Stimulated activated CD4-positive, alpha-beta T cell treated with anti-CD3 and anti-CD28 coated beads, Interleukin-4, amount 100 ng/mL, for 4 hours (primary cell): ENCODE measurements at regions not wholly inside any gene's neighbourhood (a gene's known extent, or its start where the extent isn't known, plus 50 kb on each side); places are given as distances from the start of the nearest gene placed in this dataset.
"Not testable (repeated sequence)": the region's sequence is repeated elsewhere in the genome, so short reads cannot be mapped to it uniquely, and the experiment has no call there.

Experiments used
- DNase-seq, 2 experiments: peaks; one replicate each; pipeline ENCODE4 v3.0.0-alpha.2; 2020

DNA sequence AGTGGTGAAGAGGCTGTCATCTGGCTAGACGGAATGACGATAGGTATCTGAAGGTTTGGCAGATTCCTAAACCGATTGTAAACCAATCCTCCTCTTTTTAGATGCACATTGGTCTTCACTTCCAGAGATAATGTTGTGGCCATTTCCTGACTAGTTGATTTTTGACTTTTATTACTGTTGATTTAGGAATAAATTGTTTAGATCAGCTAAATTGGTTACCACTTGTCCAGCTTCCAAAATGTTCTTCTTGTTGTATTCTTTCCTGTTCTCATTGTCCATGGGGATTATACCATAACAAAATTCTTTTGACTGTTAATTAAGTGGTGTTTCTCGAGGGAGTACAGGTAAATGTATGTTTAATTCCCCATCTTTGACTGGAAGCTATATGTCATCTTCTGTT, 119.7 kb downstream of the MACROH2A1 start:
- DNase-seq = no peak

DNA sequence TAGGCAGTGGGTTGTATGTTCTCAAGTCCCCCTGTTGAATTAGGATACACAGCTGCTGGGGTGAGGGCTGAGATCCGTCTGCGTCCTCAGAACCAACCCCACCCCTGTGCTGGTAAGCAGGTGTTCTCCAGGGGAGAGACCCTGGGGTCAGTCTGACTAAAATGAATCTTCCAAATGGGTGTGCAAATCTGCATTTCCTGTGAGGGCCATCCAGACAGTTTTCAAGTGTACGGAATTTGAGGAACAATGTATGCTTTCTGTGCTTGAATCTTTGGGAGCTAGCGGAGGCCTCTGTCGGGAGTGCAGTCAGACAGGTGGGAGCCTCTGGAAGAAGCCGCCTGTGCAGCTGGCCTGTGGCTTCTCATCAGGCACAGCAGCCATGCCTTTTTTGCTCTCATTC, 122.9 kb downstream of the MACROH2A1 start:
- no peak for DNase-seq

DNA sequence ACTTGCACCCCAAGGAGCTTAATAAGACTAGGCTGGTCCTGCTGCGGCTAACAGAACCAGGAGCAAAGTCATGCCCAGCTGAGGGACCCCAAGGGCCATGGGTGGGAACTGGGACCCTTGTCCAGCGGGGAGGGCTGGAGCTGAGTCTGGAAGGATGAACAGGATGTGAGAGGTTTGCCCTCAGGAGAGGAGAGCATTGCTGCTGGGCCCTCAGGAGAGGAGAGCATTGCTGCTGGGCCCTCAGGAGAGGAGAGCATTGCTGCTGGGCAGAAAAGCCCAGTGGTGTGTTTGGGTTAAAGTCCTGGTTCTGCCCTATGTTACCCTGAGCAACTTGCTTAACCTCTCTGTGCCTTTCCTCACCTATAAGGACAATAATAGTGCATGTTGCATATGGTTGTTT, 125.8 kb downstream of the MACROH2A1 start:
- no peak for DNase-seq

DNA sequence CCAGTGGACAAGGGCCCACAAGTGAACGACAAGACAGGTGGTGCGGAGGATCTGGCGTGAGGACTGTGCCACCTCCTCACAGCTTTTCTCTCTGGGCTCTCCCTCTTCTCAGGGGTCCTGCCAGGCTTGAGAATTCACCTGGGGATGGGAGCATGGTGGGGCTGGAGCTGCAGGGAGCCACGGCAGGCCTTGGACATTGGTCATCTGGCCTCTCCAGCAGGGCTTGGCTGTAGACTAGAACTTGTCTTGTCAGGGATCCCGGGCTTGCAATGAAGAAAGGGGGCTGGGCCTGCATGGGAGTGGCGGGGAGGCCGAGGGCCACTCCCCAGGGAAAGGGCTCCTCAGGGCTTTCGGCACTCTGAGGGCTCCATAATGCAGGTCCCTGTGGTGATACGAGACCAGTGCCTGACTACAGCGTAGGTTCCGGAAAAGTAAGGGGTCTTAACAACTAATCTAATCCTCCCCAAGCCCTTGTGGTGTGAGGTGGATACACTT, 126.7 kb downstream of the MACROH2A1 start:
- DNase-seq = no peak

DNA sequence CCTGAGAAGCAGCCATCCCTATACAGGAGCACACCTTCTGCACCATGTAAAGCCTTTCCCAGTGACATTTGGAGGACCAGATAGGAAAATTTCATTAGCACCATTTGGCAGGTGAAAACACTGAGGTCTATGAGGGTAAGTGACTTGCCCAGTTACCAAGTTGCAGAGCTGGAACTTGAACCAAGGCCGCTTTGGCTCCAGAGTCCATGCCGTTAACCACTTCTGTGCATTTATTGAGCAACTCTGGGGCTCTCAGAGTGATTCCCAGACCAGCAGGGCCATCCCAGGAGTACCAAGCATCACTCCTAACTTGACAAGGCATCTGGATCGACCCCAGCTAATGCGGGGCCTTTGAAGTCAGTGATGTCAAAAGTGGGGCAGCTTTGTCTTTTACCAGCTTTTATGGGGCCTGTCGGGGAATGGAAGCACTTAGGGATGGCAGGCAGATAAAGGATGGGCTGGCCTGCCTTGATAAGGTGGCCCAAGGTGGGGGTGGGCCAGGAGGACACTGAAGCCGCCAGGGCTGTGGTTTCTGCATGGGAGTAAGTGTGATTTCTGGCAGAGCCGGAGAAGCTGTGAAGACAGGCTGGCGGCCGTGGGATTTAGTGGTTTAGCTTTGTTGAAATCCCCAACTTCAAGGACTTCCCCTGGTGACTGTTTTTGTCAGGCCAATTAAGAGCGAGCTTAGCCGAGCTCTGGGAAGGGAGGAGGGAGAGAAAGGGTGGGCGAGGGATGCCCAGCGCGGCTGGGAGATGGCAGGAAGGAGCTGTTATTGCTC, 127.3 kb downstream of the MACROH2A1 start:
- no peak for DNase-seq

DNA sequence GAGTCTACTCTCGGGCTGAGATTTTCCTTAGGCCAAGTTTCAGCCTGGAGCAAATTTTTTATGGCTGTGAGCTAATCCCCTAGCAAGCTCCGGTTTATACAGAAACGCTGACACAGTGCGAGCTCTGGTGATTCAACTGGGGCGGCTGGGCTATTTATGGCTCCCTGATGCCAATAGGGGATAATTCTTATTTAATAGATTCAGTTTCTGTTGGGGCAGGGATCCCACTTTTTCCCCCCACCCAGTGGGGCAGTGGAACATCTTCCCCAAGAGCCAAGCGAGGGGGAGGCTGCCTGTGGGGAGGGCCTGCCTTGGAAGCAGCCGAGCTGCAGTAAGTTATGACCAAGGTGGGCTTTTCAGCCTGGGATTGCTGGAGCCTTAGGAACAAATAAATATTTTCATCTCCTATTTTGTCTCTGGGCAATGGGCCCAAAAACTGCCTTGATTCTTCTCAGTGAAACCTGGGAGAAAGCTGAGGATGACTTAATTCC, 129.1 kb downstream of the MACROH2A1 start:
- no peak for DNase-seq

DNA sequence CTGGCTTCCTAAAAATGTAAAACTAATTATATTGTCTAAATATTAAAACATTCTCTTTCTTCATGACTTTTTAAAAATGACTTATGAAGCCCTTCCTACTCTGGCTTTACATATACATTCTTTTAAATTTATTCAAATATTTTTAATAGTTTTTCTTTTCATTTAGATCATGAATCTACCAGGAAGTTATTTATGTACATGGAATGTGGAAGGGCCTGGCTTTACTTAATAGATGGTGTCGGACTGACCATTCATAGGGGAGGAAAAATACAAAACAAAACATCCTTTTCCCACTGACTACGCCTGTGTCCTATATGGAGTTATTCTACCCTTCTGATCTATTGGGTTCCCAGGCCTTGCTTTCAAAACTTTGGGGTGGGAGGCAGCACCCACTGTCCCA, 129.8 kb downstream of the MACROH2A1 start:
- DNase-seq = no peak

DNA sequence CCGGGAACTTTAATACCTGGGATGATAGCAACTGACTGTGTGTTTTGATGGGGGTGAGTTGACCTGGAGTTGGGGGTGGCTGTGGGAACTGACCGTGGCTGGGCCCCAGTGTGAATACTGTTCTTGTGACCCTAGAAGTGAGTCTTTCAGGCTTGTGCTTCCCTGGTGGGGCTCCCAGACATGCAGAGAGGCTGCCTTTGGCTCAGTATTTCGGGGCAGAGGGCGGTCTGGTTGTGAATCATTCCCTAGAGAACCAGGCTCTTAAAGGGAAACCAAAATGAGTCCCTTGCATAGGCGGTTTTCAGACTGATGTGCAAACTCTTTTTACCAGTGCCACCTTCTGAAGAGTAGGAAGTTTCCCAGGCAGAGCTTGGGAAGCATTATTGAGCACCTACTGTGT, 132.1 kb downstream of the MACROH2A1 start:
- no peak for DNase-seq

DNA sequence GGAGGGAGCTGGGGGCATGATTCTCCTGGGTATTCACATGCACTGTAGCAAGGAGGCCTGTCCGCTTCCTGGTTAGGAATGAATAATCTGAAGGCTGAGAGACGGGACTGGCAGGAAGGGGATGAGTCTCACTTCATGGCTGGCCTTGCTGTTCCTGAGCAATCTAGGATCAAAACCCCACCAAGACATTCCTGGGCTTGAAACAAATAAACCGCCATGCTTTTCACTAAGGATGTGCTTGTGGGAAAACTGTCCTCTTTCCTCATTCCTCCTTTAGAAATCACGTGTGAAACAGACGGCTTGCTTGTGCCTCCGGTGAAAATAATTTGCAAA, 132.8 kb downstream of the MACROH2A1 start:
- no peak for DNase-seq

DNA sequence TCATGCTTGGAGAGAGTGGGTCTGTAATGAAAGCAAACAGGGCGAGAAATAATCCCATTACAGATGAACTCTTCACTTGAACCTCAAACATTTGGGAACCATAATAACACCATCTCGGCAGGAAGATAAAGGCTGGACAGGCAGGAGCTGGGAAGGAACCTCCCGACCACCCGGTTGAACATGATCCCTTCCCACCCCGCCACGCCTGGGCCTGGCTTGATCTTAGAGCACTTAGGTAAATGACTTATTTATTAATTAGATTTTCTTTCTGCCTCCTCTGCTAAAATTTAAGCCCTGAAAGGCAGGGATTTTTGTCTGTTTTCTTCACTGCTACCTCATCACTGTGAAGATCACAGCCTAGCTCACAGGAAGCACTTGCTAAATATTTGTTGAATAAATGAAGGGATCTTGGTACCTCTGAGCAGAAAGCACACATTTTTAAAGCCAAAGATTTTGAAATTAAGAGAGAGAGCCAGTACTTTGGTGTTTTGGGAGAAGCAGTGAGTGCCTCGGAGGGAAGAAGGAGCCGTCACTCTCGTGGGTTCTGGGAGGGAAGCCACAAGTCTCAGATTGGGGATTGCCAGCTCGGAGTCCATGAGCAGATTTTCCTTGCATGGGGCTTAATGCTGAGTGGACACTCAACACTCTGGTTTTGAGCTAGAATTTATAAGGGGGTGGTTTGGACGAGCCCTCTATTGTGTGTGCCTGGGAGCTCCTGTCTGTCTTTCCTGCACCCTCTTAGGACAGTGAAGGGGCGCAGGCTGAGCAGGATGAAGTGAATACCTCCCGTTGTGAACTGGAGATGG, 133.3 kb downstream of the MACROH2A1 start:
- no peak for DNase-seq

DNA sequence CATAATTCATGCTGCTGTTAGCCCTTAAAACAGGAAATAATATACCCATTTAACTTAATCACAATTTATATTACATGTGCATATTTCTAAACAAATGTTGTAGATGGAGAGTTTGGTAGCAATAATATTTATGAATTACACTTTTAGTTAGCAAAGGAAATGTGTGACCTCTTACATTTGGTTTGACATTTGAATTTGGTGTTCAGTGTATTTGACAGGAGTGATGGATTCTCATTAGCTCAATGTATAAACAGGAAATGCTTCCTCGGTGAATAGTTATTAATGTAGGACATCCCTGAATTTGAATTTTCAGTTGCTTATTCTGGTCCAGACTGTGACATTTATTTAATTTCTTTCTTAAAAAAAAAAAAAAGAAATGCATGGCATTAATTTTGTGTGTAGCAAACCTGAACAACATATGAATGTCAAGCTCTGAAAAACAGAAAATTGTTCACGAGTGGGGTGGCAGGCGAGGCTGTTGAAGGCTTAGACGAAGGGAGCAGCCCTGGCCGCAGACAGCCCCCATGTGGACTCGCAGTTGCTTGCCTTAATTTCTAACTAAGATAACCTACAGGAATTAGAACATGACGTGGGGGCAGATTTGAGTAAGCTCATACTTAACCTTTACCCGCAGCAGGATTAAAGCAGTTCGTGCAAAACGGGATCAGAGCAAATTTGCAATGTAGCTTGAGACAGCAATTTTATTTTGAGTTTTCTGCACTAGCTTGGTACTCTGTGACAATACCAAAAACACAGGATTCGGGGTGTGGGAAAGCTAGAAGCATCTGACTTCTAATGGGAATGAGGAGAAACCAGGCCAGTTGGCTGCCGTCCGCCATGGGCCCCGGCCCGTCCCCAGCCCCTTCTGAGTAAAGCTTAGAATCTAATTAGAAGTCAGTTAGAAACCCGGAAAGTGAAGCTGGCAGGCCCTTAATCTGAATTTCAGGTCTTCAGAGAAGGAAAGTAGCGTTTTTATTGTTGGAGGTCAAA, 134.3 kb downstream of the MACROH2A1 start:
- DNase-seq = no peak

DNA sequence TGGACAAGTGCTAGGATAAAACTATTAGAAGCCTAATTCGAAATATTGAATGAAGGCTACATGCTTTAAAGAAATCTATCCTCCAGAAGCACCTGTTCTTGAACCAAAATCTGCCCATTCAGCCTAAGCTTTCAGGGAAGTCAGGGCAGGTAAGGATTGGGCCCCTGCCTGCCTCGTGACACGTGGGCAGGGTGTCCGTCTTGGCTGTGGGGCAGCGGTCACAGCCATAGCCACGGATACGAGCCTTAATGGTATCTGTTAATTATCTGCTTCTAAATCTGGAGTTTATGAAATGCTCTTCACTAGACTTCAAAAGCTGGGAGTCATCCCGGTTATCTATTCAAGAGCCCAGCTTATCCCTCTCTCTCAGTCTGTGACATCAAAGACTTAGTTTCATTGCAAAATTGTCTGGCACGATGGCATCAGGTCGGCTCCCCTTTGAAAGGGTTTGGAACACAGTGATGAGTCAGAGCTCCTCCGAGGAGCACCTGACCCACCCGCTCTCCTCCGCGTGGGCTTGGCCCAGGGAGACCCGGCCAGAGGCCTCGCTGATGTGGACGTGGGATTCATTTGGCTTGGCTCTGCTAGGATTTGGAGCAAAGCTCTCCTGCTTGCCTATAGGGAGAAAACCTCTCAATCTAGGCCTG, 135.9 kb downstream of the MACROH2A1 start:
- no peak for DNase-seq

DNA sequence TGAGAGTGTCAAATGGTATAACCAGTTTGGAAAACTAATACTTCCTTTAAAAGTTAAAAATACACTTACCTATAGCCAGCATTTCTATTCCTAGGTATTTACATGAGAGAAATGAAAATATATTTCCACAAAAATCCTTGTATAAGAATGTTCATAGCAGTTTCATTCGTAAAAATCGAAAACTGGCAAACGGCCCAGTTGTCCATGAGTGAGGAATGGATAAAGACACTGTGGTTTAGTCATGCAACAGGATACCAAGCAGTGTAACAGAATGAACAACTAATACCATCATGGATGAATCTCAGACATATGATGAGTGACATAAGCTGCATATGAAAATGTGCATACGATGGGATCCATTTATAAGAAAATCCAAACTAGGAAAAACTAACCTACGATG, 136.7 kb downstream of the MACROH2A1 start:
- no peak for DNase-seq

DNA sequence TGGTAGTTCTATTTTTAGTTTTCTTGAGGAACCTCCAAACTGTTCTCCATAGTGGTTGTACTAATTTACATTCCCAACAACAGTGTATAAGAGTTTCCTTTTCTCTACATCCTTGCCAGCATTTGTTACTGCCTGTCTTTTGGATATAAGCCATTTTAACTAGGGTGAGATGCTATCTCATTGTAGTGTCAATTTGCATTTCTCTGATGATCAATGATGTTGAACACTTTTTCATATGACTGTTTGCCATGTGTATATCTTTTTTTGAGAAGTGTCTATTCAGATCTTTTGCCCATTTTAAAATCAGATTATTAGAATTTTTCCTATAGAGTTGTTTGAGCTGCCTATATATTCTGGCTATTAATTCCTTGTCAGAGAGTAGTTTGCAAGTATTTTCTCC, 138.9 kb downstream of the MACROH2A1 start:
- not testable (repeated sequence) for DNase-seq

DNA sequence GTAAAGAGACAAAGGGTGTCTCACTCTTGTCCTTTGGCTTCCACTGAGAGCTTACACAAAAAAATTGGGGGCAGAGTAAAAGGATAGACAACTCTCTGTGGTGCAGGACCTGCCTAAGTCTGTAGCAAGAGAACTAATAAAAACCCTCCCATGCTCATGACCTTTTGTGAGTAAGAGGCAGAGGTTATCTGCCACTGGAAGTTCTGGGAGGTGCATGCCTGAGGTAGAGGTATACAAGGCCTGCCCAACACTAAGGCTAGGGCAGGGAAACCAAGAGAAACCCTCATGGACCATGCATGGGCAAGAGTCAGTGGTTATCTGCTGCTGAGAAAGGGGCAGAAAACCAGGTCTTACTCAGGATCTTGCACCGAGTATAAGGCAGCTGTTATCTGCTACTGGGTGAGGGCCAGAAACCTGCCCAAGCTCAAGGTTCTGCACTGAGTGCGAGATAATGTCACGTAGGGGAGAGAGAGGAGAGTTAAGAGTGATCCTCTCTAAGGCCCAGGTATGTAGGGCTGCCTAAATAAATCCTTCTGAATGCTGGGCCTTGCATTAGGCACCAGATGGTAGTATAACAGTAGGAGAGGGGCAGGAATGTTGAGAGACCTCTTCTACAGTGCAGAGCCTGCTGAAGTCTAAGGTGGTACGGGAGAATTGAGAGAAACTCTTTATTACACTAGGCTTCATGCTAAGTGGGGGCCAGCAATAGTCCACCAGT, 143.4 kb downstream of the MACROH2A1 start:
- DNase-seq = no peak

DNA sequence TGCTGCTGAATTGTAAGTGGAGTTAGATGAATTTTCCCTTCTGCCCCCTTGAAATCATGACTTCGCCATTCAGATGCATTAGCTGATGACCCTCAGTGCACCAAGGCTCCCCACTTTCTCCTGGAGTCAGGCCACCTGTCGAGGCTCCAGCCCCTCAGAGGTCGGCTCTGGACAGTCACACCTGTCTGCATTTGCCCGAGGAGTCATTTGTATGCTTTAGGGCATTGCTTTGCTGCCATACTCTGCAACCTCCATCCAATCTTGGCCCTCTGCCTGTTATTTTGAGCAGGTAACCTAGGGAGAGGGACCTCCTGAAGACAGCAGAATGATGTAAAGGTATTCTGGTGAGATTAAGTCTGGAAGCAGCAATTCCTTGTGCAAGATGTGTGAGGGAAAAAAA, 144.8 kb downstream of the MACROH2A1 start:
- DNase-seq = no peak

DNA sequence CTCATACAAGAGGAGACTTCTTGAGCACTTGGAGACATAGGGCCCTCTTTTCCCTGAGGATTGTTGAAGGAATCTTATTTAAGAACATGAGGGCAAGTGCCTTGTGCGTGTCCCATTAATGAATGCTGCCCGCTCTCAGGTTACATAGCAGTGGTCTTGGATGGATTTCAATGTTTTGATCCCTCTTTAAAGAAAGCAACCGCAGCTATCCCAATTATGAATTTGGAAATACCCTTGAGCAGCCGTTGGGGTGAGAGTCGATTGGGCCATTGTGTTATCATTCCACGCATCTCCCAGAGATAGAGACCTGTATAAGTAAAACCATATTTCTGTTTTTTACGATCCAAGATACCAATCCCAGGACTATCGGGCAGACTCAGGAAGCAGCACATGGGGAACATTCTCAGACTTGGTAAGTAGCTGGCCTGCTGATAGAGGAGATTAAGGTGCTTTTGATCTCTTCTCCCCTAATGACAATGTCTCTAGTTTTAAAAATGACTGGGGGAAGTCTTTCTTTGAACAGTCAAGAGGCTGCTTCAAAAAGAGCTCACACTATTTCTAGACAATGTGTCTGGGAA, 145.3 kb downstream of the MACROH2A1 start:
- DNase-seq = no peak

DNA sequence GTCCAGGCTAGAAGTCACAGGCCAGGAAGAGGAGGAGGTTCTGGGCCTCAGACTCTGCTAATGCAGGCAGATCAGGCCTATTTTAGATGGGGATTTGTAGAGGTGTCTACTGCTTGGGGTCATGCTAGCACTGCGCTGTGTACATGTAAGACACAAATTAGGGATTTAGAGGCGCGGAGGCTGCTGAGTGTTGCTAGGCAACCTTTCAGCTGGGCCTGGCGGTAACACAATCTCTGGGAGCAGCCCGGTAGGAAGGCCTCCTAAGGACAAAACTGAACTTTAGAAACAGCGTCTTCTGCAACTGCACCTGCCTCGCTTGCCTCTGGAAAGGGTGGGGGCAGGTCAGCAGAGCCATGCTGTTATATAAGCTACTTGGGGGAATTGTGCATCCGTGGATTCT, 147.9 kb downstream of the MACROH2A1 start:
- DNase-seq = no peak

DNA sequence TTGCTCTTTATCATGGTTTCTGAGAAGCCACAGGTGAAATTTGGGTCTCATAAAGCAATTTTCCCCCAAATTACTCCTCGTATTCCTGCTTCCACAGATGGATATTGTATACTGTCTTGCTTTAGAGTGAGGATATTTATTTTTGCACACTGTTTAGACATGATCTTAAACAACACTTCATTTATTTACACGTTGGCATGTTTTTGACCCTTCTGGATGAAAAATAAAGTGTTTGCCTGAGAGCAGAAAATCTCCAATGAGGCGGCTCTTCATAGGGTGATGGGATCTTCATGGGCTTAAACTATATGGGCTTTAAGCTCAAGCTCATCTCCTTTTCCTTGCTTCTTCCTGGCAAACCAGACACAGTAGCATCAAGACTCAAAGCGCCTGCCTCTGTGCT, 148.4 kb downstream of the MACROH2A1 start:
- no peak for DNase-seq

DNA sequence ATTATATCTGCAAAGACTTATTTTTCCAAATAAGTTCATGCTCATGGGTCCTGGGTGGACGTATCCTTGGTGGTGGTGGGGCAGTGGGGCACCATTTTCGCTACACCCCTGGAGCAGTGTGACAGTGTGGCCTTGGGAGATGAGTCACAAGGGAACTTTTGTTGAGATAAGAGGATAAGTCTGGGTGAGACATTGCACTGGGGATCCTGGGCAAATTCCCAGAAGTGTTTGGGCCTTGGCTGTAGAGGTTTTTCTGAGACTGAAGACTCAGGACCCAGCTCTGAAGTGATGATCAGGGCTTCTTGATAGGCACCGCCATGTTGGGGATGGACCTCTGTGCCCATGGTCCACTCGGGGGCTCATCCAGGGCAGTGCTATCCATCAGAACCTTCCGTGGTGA, 149.4 kb downstream of the MACROH2A1 start:
- DNase-seq = no peak

DNA sequence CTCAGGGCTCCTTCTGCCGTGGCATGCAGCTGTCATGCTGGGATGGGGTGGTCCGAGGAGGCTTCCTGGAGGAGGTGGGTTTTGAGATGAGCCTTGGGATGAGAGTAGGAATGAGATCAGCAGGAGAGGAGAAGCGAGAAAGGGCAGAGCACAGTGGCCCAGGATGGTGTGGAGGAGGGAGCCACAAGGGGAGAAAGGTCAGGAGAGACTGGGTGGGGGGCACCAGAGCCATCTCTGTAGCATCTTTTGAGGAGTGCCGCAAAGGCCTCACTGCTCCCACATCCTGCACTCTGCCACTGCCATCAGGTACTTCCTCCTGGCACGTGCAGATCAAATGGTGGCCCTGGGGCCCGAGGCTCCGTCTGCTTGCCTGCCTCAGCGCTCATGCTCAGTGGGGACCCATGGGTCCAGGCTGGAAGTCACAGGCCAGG, 150.2 kb downstream of the MACROH2A1 start:
- DNase-seq = no peak
